PC-3 (cell line): ENCODE measurements at regions not wholly inside any gene's neighbourhood (a gene's known extent, or its start where the extent isn't known, plus 50 kb on each side); places are given as distances from the start of the nearest gene placed in this dataset.

Experiments used
- ATAC-seq: fragments of 200-7000 bp; cut with Tn5 transposase; 2 replicates; pipeline ENCODE4 v1.9.1; 2020; ENCODE audit warnings: mild to moderate bottlenecking, moderate library complexity
- BruUV-seq: library from RNA; stranded (reverse); fragments of 400-500 nt; replicated peaks from 2 replicates; lab custom pipeline; 2021; lab: Mats Ljungman, UMichigan
- CTCF ChIA-PET: fragments of 300-600 bp; sonication (Branson Sonifier 250); formaldehyde crosslinking; loops from one replicate; lab custom pipeline; 2022; ENCODE audit warnings: antibody characterized with exemption; lab: Charles Lee
- POLR2A ChIA-PET: fragments of 300-600 bp; sonication (Branson Sonifier 250); formaldehyde crosslinking; loops from one replicate; lab custom pipeline; 2022; ENCODE audit warnings: antibody characterized with exemption; ENCODE audit not compliant: unreplicated experiment; lab: Charles Lee
- DNase-seq: peaks from one replicate; pipeline ENCODE4 v3.0.0-alpha.2; 2015
- H2AFZ ChIP-seq: fragments of 300-600 bp; sonication (generic); 2 replicates; pipeline ENCODE4 v1.6.0; 2016; ENCODE audit warnings: antibody characterized with exemption, low read length
- H3F3A ChIP-seq: fragments of 300-600 bp; sonication (generic); one replicate; pipeline ENCODE4 v1.6.0; 2017; ENCODE audit warnings: antibody characterized with exemption, low read length, control low read depth, mild to moderate bottlenecking; ENCODE audit not compliant: unreplicated experiment
- H3K27ac ChIP-seq: fragments of 300-600 bp; sonication (generic); 2 replicates; pipeline ENCODE4 v1.5.1; 2016; ENCODE audit warnings: mild to moderate bottlenecking, low read length
- H3K27me3 ChIP-seq: fragments of 300-600 bp; sonication (generic); 2 replicates; pipeline ENCODE4 v1.6.1; 2016; ENCODE audit warnings: low read length, mixed read lengths
- H3K36me3 ChIP-seq: fragments of 300-600 bp; sonication (generic); 2 replicates; pipeline ENCODE4 v1.6.1; 2016; ENCODE audit warnings: low read depth, mixed run types, low read length, mixed read lengths
- H3K4me1 ChIP-seq: fragments of 300-600 bp; sonication (generic); 2 replicates; pipeline ENCODE4 v1.5.1; 2016; ENCODE audit warnings: low read length; ENCODE audit not compliant: insufficient read depth
- H3K4me2 ChIP-seq: fragments of 300-600 bp; sonication (generic); 2 replicates; pipeline ENCODE4 v1.6.0; 2016; ENCODE audit warnings: low read length
- H3K4me3 ChIP-seq: fragments of 300-600 bp; sonication (generic); 2 replicates; pipeline ENCODE4 v1.5.1; 2016; ENCODE audit warnings: mild to moderate bottlenecking, low read length, mixed read lengths
- H3K79me2 ChIP-seq: fragments of 300-600 bp; sonication (generic); 2 replicates; pipeline ENCODE4 v1.6.1; 2017; ENCODE audit warnings: low read length, mixed read lengths
- H3K9ac ChIP-seq: fragments of 300-600 bp; sonication (generic); 2 replicates; pipeline ENCODE4 v1.6.0; 2016; ENCODE audit warnings: mild to moderate bottlenecking, low read length
- H3K9me2 ChIP-seq: fragments of 300-600 bp; sonication (generic); replicated peaks from 2 replicates; pipeline ENCODE4 v1.6.1; 2016; ENCODE audit warnings: mixed run types, low read length, mixed read lengths
- H3K9me3 ChIP-seq: fragments of 300-600 bp; sonication (generic); 2 replicates; pipeline ENCODE4 v1.6.1; 2016; ENCODE audit warnings: low read length, mixed read lengths
- H4K20me1 ChIP-seq: fragments of 300-600 bp; sonication (generic); 2 replicates; pipeline ENCODE4 v1.6.1; 2016; ENCODE audit warnings: low read length, mixed read lengths
- CTCF ChIP-seq: fragments of 300-600 bp; sonication (generic); conservative IDR thresholded peaks from 2 replicates; pipeline ENCODE4 v1.5.1; 2017; ENCODE audit warnings: antibody characterized with exemption, low read depth, mild to moderate bottlenecking, low read length
- EZH2 ChIP-seq: fragments of 300-600 bp; sonication (generic); IDR thresholded peaks from one replicate; pipeline ENCODE4 v1.6.1; 2017; ENCODE audit warnings: antibody characterized with exemption, mild to moderate bottlenecking, low read length; ENCODE audit not compliant: unreplicated experiment
- EZH2phosphoT487 ChIP-seq: fragments of 300-600 bp; sonication (generic); IDR thresholded peaks from 2 replicates; pipeline ENCODE4 v1.6.1; 2018; ENCODE audit warnings: mild to moderate bottlenecking, antibody characterized with exemption, low read length, borderline replicate concordance
- intact Hi-C: fragments of 100-400 bp; cut with micrococcal nuclease; formaldehyde crosslinking; loops from 2 replicates; pipeline ENCODE4 v1.9.0; 2023

- no peak for ATAC-seq
- POLR2A ChIA-PET: no interaction called here
Measured at GRCh38 chr14:98582276-98582675, 689.7 kb downstream of the BCL11B start.

GRCh38 chr14:98591161-98591560 is 680.8 kb downstream of the BCL11B start:
- CTCF ChIA-PET: no interaction called here

More at GRCh38 chr14:98582276-98582675, 689.7 kb downstream of the BCL11B start:
- intact Hi-C loops: no loop called here
- H3K9me2 ChIP-seq: no peaks in the 10 kb centered on the region
- CTCF ChIA-PET: no interaction called here
- no peak overlapping the region for H2AFZ ChIP-seq
- H3K4me2 ChIP-seq: no peak overlapping the region
- no peaks in the 10 kb centered on the region for H4K20me1 ChIP-seq
- no peak overlapping the region for H3K9ac ChIP-seq
- no peak overlapping the region for H3K27ac ChIP-seq
- no peak overlapping the region for H3K4me3 ChIP-seq
- H3K36me3 ChIP-seq: no peaks in the 10 kb centered on the region
- no peak for DNase-seq
- TF ChIP-seq EZH2phosphoT487 (no peak), EZH2 (no peak), CTCF (no peak)
- BruUV-seq: no TSS peak
- H3K9me3 ChIP-seq: no peaks in the 10 kb centered on the region
- H3K4me1 ChIP-seq: no peaks in the 10 kb centered on the region
- H3K79me2 ChIP-seq: no peaks in the 10 kb centered on the region
- no peaks in the 10 kb centered on the region for H3K27me3 ChIP-seq
- no peaks in the 10 kb centered on the region for H3F3A ChIP-seq

More at GRCh38 chr14:98591161-98591560, 680.8 kb downstream of the BCL11B start:
- H3K9ac ChIP-seq: no peak overlapping the region
- H3K9me3 ChIP-seq: no peaks in the 10 kb centered on the region
- no peaks in the 10 kb centered on the region for H3K4me1 ChIP-seq
- POLR2A ChIA-PET: no interaction called here
- H3K79me2 ChIP-seq: no peaks in the 10 kb centered on the region
- H3K9me2 ChIP-seq: no peaks in the 10 kb centered on the region
- no peak for ATAC-seq
- H3K36me3 ChIP-seq: no peaks in the 10 kb centered on the region
- BruUV-seq: no TSS peak
- no peak overlapping the region for H3K4me2 ChIP-seq
- no peak overlapping the region for H3K4me3 ChIP-seq
- TF ChIP-seq EZH2: no peak
- TF ChIP-seq EZH2phosphoT487: no peak
- no peak for TF ChIP-seq CTCF
- no peaks in the 10 kb centered on the region for H4K20me1 ChIP-seq
- no peak overlapping the region for H3K27ac ChIP-seq
- intact Hi-C loops: no loop called here
- H3F3A ChIP-seq: no peaks in the 10 kb centered on the region
- no peak overlapping the region for H2AFZ ChIP-seq
- DNase-seq: no peak
- H3K27me3 ChIP-seq: peaks cover 15% of the 10 kb centered on the region; the same call in 1 of the 2 replicates
